ENCODE measurements at regions not wholly inside any gene's neighbourhood (a gene's known extent, or its start where the extent isn't known, plus 50 kb on each side); places are given as distances from the start of the nearest gene placed in this dataset.

DNA sequence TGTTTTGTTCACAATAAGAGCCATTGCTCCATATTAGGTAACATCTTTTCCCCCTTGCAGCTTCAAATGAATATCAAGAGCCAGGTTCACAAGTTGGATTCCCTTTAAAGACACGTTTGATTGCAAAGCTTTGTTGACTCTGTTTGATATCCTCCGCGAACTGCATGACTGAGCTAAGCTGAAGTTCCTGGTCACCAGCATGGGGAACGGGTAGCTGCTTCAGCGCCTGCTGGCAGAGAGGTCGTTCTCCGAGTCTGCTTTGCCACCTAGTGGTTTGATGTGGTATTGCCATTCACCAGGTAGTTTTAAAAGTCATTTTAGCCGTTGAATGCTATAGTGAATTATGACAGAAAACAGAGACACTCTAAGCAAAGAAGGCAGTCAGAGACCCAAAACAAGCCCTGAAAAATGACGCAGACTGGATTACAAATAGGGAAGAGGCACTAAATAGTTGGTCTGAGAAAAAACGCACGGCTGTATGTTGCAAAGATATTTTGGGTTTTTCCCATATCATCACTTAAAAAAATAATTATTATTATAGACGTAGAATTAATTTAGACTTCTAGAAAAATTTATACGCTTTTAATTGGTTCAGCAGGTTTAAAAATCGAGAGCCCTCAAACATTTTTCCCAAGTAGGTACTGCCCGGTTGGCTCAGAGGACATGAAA is 193.5 kb upstream of the FMN2 start:
- TF ChIP-seq, protein P1, sequence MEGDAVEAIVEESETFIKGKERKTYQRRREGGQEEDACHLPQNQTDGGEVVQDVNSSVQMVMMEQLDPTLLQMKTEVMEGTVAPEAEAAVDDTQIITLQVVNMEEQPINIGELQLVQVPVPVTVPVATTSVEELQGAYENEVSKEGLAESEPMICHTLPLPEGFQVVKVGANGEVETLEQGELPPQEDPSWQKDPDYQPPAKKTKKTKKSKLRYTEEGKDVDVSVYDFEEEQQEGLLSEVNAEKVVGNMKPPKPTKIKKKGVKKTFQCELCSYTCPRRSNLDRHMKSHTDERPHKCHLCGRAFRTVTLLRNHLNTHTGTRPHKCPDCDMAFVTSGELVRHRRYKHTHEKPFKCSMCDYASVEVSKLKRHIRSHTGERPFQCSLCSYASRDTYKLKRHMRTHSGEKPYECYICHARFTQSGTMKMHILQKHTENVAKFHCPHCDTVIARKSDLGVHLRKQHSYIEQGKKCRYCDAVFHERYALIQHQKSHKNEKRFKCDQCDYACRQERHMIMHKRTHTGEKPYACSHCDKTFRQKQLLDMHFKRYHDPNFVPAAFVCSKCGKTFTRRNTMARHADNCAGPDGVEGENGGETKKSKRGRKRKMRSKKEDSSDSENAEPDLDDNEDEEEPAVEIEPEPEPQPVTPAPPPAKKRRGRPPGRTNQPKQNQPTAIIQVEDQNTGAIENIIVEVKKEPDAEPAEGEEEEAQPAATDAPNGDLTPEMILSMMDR (IDR thresholded peaks at IDR 0.05): peak; percentile 87 to 95 (median 90)
- TF ChIP-seq POLR2A (IDR thresholded peaks at IDR 0.05): no peak

All from breast epithelium (tissue), 3 donors.